ENCODE measurements at regions not wholly inside any gene's neighbourhood (a gene's known extent, or its start where the extent isn't known, plus 50 kb on each side); places are given as distances from the start of the nearest gene placed in this dataset.

- ChIA-PET POLR2A (no interaction called here), CTCF (no interaction called here)
- H3K27ac ChIP-seq (ENCODE audit: extremely low read depth, low read depth, low read length) = no peak overlapping the region
- TF ChIP-seq ZNF768 (tag by site-specific recombination; IDR thresholded peaks at IDR 0.05) = no peak
- TF ChIP-seq ZBTB44 (tag by site-specific recombination; IDR thresholded peaks at IDR 0.05) = no peak
- TF ChIP-seq SETDB1 (IDR thresholded peaks at IDR 0.05; ENCODE audit: insufficient read length, low read length) = no peak
- TF ChIP-seq GLIS2 (tag by site-specific recombination; IDR thresholded peaks at IDR 0.05) = no peak
- TF ChIP-seq ZBTB11 (tag by site-specific recombination; conservative IDR thresholded peaks at IDR 0.05; ENCODE audit: low read depth) = no peak
- TF ChIP-seq ZNF596 (tag by site-specific recombination; IDR thresholded peaks at IDR 0.05) = no peak
- no peak for TF ChIP-seq SCRT1 (tag by site-specific recombination; IDR thresholded peaks at IDR 0.05; ENCODE audit: borderline replicate concordance)
- TF ChIP-seq ZNF362 (tag by site-specific recombination; IDR thresholded peaks at IDR 0.05) = no peak
- TF ChIP-seq SP7 (tag by site-specific recombination; IDR thresholded peaks at IDR 0.05) = no peak
- no peak for TF ChIP-seq ZNF169 (tag by site-specific recombination; IDR thresholded peaks at IDR 0.05)
- TF ChIP-seq ZXDB (tag by site-specific recombination; IDR thresholded peaks at IDR 0.05) = no peak
- TF ChIP-seq, protein P1, sequence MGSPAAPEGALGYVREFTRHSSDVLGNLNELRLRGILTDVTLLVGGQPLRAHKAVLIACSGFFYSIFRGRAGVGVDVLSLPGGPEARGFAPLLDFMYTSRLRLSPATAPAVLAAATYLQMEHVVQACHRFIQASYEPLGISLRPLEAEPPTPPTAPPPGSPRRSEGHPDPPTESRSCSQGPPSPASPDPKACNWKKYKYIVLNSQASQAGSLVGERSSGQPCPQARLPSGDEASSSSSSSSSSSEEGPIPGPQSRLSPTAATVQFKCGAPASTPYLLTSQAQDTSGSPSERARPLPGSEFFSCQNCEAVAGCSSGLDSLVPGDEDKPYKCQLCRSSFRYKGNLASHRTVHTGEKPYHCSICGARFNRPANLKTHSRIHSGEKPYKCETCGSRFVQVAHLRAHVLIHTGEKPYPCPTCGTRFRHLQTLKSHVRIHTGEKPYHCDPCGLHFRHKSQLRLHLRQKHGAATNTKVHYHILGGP (tag by site-specific recombination; IDR thresholded peaks at IDR 0.05) = no peak
- no peak for TF ChIP-seq ZNF548 (tag by site-specific recombination; IDR thresholded peaks at IDR 0.05)
- no peak for TF ChIP-seq ZNF837 (tag by site-specific recombination; IDR thresholded peaks at IDR 0.05)
- TF ChIP-seq ZNF561 (tag by site-specific recombination; IDR thresholded peaks at IDR 0.05; ENCODE audit: borderline replicate concordance) = no peak
- no peak for TF ChIP-seq ZNF785 (tag by site-specific recombination; IDR thresholded peaks at IDR 0.05)
- TF ChIP-seq ZNF140 (tag by site-specific recombination; IDR thresholded peaks at IDR 0.05) = no peak
- TF ChIP-seq YY2 (tag by site-specific recombination; IDR thresholded peaks at IDR 0.05) = no peak
- TF ChIP-seq ZSCAN23 (tag by site-specific recombination; IDR thresholded peaks at IDR 0.05) = no peak
- TF ChIP-seq ZNF155 (tag by site-specific recombination; IDR thresholded peaks at IDR 0.05) = no peak
- H3K4me3 ChIP-seq (ENCODE audit: low read depth, low read length) = no peak overlapping the region
- no peaks in the 10 kb centered on the region for H3K9me3 ChIP-seq (ENCODE audit: control insufficient read depth, insufficient read depth, low read depth, low read length)
- H3K36me3 ChIP-seq (ENCODE audit: control insufficient read depth in 2 of 2, insufficient read depth in 1 of 2, low read length in 2 of 2) = no peaks in the 10 kb centered on the region
- no peaks in the 10 kb centered on the region for H3K4me1 ChIP-seq (ENCODE audit: control insufficient read depth, insufficient read depth, low read length)
Observed at GRCh38 chr6:51057296-51057695, 238.6 kb downstream of the TFAP2B start.

All from HEK293 (cell line).